ENCODE measurements at regions not wholly inside any gene's neighbourhood (a gene's known extent, or its start where the extent isn't known, plus 50 kb on each side); places are given as distances from the start of the nearest gene placed in this dataset.
A peak's percentile ranks its signal among the peaks of the same experiment; 100 is the strongest.

- TF ChIP-seq, protein P1, sequence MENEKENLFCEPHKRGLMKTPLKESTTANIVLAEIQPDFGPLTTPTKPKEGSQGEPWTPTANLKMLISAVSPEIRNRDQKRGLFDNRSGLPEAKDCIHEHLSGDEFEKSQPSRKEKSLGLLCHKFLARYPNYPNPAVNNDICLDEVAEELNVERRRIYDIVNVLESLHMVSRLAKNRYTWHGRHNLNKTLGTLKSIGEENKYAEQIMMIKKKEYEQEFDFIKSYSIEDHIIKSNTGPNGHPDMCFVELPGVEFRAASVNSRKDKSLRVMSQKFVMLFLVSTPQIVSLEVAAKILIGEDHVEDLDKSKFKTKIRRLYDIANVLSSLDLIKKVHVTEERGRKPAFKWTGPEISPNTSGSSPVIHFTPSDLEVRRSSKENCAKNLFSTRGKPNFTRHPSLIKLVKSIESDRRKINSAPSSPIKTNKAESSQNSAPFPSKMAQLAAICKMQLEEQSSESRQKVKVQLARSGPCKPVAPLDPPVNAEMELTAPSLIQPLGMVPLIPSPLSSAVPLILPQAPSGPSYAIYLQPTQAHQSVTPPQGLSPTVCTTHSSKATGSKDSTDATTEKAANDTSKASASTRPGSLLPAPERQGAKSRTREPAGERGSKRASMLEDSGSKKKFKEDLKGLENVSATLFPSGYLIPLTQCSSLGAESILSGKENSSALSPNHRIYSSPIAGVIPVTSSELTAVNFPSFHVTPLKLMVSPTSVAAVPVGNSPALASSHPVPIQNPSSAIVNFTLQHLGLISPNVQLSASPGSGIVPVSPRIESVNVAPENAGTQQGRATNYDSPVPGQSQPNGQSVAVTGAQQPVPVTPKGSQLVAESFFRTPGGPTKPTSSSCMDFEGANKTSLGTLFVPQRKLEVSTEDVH (IDR thresholded peaks at IDR 0.05; ENCODE audit: low read depth, partially characterized antibody) = no peak
- TF ChIP-seq POLR2AphosphoS2 (IDR thresholded peaks at IDR 0.05; ENCODE audit: low read depth, low read length) (no peak), MYB (IDR thresholded peaks at IDR 0.05; ENCODE audit: borderline replicate concordance, low read depth, low read length) (no peak), HDAC6 (IDR thresholded peaks at IDR 0.05; ENCODE audit: unreplicated experiment) (no peak), RAD51 (IDR thresholded peaks at IDR 0.05) (no peak)
Observed at GRCh38 chr2:9115229-9115628, 91.4 kb upstream of the ASAP2 start (continued).

DNA sequence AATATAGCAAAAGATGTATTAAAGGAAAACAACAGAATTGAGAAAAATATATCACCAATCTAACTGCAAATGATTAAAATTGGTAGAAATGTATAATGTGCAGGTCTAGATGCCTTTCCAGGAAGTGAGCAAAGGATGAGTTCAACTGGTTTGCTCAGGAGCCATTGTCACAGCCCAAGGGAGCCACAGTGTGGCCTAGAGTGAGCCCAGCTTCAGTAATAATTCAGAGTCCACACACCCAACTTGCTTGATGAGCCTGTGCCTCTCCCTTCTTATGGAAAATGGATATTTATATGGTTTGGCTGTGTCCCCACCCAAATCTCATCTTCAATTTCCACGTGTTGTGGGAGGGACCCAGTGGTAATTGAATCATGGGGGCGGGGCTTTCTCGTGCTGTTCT is 92.2 kb upstream of the ASAP2 start:
- BruUV-seq (replicated peaks) = no TSS peak
- Histone ChIP-seq H3K27ac (ENCODE audit: control insufficient read depth, insufficient read depth) (no peak overlapping the region), H3K4me3 (no peak overlapping the region), H4K20me1 (ENCODE audit: control insufficient read depth, insufficient read depth) (no peaks in the 10 kb centered on the region), H3K9ac (ENCODE audit: control insufficient read depth, insufficient read depth, low read length) (no peak overlapping the region), H3K36me3 (ENCODE audit: control insufficient read depth in 2 of 2, insufficient read depth in 2 of 2, low read length in 1 of 2) (no peaks in the 10 kb centered on the region), H2AFZ (ENCODE audit: control insufficient read depth, low read depth, low read length) (no peak overlapping the region), H3K79me2 (ENCODE audit: control insufficient read depth, insufficient read depth, low read length) (no peaks in the 10 kb centered on the region), H3K27me3 (replicated peaks in 1 of 2; ENCODE audit: control insufficient read depth in 2 of 2, insufficient read depth in 2 of 2, low read length in 1 of 2) (no peaks in the 10 kb centered on the region; a peak in 1 of 4 replicates), H3K4me1 (ENCODE audit: control insufficient read depth, insufficient read depth, low read length) (no peaks in the 10 kb centered on the region), H3K9me3 (replicated peaks; ENCODE audit: control insufficient read depth, insufficient read depth, low read length) (no peaks in the 10 kb centered on the region), H3K4me2 (ENCODE audit: control insufficient read depth, insufficient read depth) (no peak overlapping the region)
- WGBS (ENCODE audit: insufficient coverage, insufficient replicate concordance, low lambda C conversion rate, missing lambda C conversion rate) = 30% methylated on average over 3 of the region's 3 CpGs
- ATAC-seq (peak; percentile 71), FAIRE-seq (no peak), DNase-seq (ENCODE audit: low read depth, low spot score) (no peak)
- ChIA-PET CTCF (interaction anchor here (0.7 to 5.3 kb wide), 13 partner anchors 22 to 1995 kb away, joined by 3 to 47 read pairs (median 3); no protein-coding TSS in a partner anchor), SMC1A (ENCODE audit: uncharacterized antibody, unreplicated experiment) (interaction anchor here (1.0 to 3.4 kb wide), 10 partner anchors 15 to 354 kb away, joined by 3 to 21 read pairs (median 4); no protein-coding TSS in a partner anchor), POLR2A (no interaction called here), RAD21 (ENCODE audit: unreplicated experiment) (interaction anchor here (0.6 to 2.3 kb wide), 6 partner anchors 233 to 422 kb away, joined by 3 to 18 read pairs (median 4); no protein-coding TSS in a partner anchor)
- TF ChIP-seq RAD21 (IDR thresholded peaks at IDR 0.05; ENCODE audit: insufficient read depth, low read depth, low read length) (peak; percentile 33), ZNF207 (IDR thresholded peaks at IDR 0.05; ENCODE audit: borderline replicate concordance) (no peak), SMC3 (IDR thresholded peaks at IDR 0.05; ENCODE audit: borderline replicate concordance, low read length) (peak; percentile 27; the same call in 1 of the 2 replicates)
- TF ChIP-seq, protein P2, sequence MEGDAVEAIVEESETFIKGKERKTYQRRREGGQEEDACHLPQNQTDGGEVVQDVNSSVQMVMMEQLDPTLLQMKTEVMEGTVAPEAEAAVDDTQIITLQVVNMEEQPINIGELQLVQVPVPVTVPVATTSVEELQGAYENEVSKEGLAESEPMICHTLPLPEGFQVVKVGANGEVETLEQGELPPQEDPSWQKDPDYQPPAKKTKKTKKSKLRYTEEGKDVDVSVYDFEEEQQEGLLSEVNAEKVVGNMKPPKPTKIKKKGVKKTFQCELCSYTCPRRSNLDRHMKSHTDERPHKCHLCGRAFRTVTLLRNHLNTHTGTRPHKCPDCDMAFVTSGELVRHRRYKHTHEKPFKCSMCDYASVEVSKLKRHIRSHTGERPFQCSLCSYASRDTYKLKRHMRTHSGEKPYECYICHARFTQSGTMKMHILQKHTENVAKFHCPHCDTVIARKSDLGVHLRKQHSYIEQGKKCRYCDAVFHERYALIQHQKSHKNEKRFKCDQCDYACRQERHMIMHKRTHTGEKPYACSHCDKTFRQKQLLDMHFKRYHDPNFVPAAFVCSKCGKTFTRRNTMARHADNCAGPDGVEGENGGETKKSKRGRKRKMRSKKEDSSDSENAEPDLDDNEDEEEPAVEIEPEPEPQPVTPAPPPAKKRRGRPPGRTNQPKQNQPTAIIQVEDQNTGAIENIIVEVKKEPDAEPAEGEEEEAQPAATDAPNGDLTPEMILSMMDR (IDR thresholded peaks at IDR 0.05 in 2 of 3, conservative IDR thresholded peaks at IDR 0.05 in 1 of 3; ENCODE audit: control insufficient read depth in 2 of 3, extremely low read depth in 1 of 3, insufficient read depth in 1 of 3, low read depth in 3 of 3, low read length in 3 of 3) = peak; percentile 4 to 45 (median 13); a peak in 4 of 6 replicates
- TF ChIP-seq, protein P3, sequence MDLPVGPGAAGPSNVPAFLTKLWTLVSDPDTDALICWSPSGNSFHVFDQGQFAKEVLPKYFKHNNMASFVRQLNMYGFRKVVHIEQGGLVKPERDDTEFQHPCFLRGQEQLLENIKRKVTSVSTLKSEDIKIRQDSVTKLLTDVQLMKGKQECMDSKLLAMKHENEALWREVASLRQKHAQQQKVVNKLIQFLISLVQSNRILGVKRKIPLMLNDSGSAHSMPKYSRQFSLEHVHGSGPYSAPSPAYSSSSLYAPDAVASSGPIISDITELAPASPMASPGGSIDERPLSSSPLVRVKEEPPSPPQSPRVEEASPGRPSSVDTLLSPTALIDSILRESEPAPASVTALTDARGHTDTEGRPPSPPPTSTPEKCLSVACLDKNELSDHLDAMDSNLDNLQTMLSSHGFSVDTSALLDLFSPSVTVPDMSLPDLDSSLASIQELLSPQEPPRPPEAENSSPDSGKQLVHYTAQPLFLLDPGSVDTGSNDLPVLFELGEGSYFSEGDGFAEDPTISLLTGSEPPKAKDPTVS (IDR thresholded peaks at IDR 0.05; ENCODE audit: low read depth, low read length) = no peak
- in situ Hi-C loops (cut with MboI) = no loop called here
- intact Hi-C loops (cut with micrococcal nuclease; ENCODE audit: unreplicated experiment) = loop anchor here (1.0 kb wide), 1 partner anchor 241 kb away; no protein-coding TSS in a partner anchor
